CD4-positive, alpha-beta T cell treated with Interleukin-12 subunit alpha and Interleukin-12 subunit beta, for 1 hour (primary cell): ENCODE measurements at regions not wholly inside any gene's neighbourhood (a gene's known extent, or its start where the extent isn't known, plus 50 kb on each side); places are given as distances from the start of the nearest gene placed in this dataset.

ENCODE experiments used
- DNase-seq: peaks from one replicate; pipeline ENCODE4 v3.0.0-alpha.2; 2020

DNA sequence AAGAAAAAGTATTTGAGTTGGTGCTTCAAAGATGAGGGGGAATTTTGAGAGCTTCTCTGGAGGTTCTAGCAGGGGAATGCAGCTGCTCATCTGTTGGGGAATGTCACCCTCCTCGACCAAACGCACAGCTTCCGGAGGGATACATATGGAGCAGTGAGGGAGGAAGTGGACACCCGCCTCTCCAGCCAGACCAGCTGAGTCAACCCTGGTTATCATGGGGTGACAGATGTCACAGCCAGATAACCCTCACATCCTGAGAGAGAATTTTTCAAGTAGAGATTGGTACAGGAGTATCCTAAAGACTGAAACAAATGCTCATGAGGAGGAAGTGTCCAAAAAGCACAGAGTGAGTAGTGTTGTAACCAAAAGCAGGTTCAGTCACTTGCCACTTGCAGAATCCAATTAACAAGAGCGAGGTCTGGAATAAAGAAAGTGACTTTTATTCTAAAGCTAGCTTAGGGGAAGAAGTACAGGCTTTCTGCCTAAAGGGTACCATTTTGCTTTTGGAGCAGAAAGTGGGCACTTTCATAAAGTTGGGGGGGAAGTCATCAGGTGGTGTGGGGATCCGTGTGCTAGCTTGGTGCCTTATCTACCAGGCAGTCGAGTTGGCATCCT is 395.2 kb downstream of the RAD51AP2 start:
- DNase-seq = no peak

DNA sequence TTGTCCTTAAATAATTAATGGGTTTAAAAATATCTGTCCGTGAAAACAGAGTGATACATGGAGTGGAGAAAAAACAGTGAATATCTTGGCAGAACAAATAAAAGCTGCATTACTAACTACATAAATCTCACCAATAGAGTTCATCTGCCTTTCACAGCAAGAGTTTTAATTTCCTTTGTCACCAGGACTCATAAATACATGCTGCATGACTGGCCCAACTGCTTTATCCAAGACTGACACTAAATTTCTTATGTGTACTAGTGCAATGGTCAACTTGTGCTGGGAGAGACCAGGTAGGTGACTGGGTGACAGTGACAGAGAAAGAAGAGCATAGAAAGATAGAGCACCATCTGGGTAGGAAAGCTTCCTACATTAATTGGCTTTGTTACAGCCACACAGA is 402.8 kb downstream of the RAD51AP2 start:
- DNase-seq = no peak

GRCh38 chr2:17115042-17115441 is 403.2 kb downstream of the RAD51AP2 start:
- DNase-seq = no peak

DNA sequence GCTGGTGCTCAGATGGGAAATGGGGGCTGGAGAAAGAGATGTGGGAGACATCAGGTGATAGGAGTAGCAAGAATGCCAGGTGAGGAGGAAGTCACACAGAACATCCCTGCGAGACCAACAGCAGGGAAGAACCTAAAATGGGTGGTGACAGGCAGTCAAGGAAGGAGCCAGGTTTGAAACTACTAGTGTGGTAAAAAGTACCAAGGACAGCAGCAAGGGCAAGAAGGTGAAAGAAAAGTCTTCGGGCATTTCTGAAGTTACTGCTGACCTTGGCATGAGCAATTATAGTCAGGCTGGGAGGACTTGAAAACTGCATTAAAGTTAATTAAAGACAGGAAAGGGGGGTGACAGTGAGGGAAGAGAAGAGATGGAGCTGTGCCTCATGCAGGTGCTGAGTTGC is 410.4 kb downstream of the RAD51AP2 start:
- DNase-seq = no peak

GRCh38 chr2:17107151-17107550 is 411.1 kb downstream of the RAD51AP2 start:
- DNase-seq = no peak

DNA sequence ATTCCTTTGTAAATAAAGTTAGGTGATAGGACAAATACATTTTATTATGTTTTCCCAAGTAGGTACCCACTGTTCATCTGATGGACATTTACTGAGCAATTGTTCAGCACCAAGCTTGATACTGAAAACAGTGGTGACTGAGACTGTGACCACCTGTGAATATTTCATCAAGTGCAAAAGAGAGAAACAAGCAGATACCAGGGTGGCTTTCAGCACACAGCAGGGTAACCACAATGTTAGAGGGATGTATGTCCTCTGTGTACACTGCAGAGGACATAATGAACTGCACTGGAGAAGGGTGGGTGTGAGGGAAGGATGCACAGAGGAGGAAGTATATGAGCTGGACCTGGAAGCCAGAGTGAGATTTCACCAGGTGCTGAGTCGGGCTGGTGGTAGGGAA is 411.8 kb downstream of the RAD51AP2 start:
- no peak for DNase-seq

GRCh38 chr2:17104454-17104853 is 413.8 kb downstream of the RAD51AP2 start:
- no peak for DNase-seq

DNA sequence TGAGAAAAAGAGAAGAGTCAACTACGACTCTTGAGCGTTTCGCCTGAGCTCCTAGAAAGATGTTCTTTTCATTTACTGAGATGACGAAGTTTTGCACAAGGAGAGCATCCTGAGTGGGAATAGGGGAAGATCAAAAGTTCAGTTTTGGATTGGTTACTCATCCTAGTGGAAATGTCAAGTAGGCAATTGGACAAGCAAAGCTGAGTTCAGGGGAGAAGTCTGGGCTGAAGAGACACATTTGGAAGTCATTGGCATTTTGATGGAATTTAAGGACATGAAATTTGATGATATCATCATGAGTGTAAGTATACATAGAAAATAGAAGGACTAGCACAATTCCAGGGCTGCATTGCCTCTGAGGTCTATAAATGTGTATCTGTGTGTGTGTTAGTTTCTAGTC is 416.6 kb downstream of the RAD51AP2 start:
- DNase-seq = no peak

DNA sequence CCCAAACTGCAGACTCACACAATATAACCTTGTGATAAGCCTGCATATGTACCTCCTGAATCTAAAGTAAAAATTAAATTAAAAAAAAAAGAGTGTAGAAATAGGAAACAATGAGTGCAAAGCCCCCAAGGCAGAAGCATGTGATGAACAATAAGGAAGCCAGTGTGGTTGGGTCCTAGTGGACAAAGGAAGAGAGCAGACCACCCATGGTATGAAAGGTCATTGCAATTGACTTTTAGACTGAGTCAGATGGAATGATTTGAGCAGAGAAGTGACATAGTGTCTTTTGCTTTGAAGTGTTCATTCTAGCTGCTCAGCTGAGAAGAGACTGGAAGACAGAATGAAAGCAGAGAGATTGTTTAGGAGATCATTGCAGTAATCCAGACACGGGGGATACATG is 417.1 kb downstream of the RAD51AP2 start:
- DNase-seq = no peak

GRCh38 chr2:17095340-17095739 is 422.9 kb downstream of the RAD51AP2 start:
- no peak for DNase-seq

DNA sequence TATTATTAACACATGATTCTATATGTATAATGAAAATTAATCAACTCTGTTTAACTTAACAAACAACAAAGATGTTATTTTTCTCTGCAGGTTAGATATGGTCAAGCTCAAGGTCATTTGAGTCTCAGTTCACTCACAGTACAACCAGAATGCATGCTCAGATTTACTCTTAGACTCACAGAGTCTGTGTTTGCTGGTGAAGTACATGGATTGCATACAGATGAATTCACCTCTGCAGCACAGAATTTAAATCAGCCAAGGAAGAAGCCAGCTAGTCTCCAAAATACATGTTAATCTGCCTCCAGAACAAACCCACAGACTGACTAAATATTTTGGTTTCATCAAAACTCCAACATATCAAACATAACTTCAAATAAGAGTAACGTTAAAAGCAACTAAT is 424.5 kb downstream of the RAD51AP2 start:
- DNase-seq = no peak

GRCh38 chr2:17086990-17087389 is 421.4 kb upstream of the CYRIA start:
- no peak for DNase-seq

GRCh38 chr2:17085546-17086202 is 420.0 kb upstream of the CYRIA start:
- no peak for DNase-seq

- DNase-seq = no peak
Observed at GRCh38 chr2:17084877-17085276, 419.2 kb upstream of the CYRIA start.

DNA sequence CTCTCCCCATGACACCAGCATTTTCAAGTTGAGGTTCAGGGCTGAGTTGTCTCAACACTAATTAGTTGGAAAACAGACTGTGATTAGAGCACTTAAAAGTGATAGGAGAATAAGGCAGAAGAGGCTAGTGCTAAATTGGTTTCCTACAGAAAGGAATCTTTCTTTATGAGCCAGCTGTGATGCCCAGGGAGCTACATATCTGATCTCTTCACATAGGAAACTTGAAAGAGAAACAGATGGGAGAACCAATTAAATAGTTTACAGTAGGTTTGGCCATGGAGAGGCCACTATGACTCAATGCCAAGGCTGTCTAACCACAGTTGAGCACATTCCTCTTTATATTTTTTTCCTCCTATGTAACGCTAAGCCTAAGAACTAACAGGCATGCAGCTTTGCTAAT is 418.3 kb upstream of the CYRIA start:
- no peak for DNase-seq

GRCh38 chr2:17079262-17079661 is 413.6 kb upstream of the CYRIA start:
- no peak for DNase-seq

DNA sequence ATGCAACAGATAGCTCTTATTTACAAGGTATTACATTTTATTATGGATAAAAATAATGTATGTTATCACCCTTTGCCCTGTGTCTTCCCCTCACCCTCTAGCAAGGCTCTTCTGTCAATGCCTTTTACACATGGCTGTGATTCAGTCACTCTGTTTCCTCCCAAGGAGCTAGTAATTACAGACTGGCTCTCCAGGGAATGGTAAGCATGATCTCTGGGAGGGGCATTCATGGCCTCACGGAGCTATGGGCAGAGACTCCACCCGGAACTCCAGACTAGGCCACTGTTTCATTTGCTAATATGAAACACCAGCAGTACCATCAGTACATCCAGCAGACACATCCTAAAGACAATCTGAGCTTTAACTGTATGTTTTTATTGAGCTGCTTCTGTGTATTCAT is 410.9 kb upstream of the CYRIA start:
- DNase-seq = no peak

DNA sequence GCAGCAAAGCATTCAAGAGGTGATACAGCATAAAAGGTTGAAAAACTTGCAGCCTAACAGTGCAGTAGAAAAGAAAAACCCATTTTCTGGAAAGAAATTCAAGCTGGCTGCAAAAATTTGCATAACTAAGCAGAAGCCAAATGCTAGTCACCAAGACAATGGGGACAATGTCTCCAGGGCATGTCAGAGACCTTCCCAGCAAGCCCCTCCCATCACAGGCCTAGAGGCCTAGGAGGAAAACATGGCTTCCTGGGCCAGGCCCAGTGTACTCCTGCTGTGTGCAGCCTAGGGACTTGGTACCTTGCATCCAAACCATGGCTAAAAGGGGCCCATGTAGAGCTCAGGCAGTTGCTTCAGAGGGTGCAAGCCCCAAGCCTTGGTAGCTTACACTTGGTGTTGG is 405.1 kb upstream of the CYRIA start:
- no peak for DNase-seq

DNA sequence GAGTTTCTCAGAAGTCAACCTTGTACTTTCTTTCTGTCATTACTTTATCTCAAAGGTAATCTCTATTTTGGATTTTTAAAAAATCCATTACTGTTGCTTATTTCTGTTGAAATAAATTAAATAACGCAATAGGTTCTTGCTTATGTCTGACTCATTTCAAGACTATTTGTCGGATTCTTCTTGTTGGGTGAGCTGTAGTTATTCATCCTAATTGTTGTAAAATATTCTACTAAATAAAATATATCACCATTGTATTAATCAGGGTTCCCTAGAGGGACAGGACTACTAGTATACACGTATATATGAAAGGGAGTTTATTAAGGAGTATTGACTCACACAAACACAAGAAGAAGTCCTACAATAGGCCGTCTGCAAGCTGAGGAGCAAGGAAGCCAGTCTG is 403.9 kb upstream of the CYRIA start:
- DNase-seq = no peak

GRCh38 chr2:17068021-17068420 is 402.4 kb upstream of the CYRIA start:
- no peak for DNase-seq

DNA sequence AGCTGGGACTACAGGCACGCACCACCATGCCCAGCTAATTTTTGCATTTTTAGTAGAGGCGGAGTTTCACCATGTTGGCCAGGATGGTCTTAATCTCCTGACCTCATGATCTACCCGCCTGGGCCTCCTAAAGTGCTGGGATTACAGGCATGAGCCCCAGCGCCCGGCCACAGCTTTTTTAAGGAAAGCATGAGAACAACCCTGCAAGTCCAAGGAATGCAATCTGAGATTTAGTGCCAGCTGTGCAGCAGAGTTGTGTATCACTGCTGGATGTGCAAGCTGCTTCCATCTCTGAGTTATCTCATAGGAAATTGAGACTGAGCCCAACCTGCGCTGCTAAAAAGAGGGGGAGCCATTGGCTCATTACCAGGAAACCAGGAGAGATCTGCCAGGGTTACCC is 399.9 kb upstream of the CYRIA start:
- no peak for DNase-seq

DNA sequence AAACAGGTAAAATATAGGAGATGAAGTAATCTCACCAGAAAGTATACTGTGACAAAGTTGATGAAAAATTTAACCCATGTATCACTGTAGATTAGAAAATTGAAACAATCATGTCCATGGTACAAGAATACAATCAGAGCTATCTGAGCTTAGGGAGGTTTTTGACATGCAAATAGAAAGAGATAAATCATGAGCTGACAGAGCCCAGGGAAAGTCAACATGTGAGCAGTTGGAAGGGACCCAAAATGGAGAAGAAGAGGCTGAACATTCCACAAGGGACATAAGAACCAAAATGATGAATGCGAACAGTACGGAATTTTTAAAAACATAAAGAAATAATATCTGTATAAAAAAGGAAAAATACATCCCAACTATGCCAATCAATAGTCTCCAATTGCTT is 395.4 kb upstream of the CYRIA start:
- no peak for DNase-seq

DNA sequence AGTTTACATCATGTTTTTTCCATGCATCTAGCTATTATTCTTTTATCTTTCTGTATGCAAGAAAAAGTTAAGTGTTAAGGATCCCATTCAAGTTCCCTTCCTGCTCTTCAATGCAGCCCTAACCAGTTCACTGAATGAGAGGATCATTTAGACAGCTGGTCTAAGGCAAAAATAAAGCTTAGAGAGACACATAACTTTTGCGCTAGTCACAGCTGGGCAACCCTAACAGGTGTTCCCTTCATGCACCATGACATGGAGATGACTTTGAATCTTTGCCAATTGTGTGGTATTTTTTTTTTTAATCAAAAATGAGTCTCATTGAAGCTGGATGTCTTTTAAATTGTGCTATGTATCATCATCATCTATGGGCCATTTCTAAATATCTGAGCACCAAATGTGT is 393.8 kb upstream of the CYRIA start:
- DNase-seq = no peak

- DNase-seq = no peak
Observed at GRCh38 chr2:17058772-17059402, 393.3 kb upstream of the CYRIA start.
